ENCODE measurements at regions not wholly inside any gene's neighbourhood (a gene's known extent, or its start where the extent isn't known, plus 50 kb on each side); places are given as distances from the start of the nearest gene placed in this dataset.

- no peaks in the 10 kb centered on the region for H3K36me3 ChIP-seq (ENCODE audit: control insufficient read depth, insufficient read depth, low read length)
- no peaks in the 10 kb centered on the region for H3K79me1 ChIP-seq (ENCODE audit: low read depth in 1 of 2, low read length in 2 of 2)
- peak overlapping the region; percentile 37; the same call in 1 of the 2 replicates for H3K4me2 ChIP-seq (ENCODE audit: low read depth, low read length)
- no peak overlapping the region for H2AK9ac ChIP-seq (replicated peaks; ENCODE audit: low read depth, low read length, poor library complexity)
- dilution Hi-C loops (cut with HindIII; ENCODE audit: low sequenced_read_pairs, unreplicated experiment) (no loop called here), in situ Hi-C loops (cut with MboI; ENCODE audit: low sequenced_read_pairs) (no loop called here), intact Hi-C loops (cut with micrococcal nuclease) (no loop called here)
- H3K4me3 ChIP-seq (ENCODE audit: insufficient read depth, low read depth, low read length) = no peak overlapping the region
- H2BK120ac ChIP-seq (ENCODE audit: low read depth, low read length) = peak overlapping the region; percentile 88
- H4K5ac ChIP-seq (ENCODE audit: low read depth, low read length) = peak overlapping the region; percentile 25; the same call in 1 of the 2 replicates
- ATAC-seq (ENCODE audit: low read depth) (no peak), DNase-seq (no peak)
- CTCF ChIA-PET = interaction anchor here (0.6 to 1.7 kb wide), 5 partner anchors 12 to 88 kb away, joined by 3 to 9 read pairs (median 3); no protein-coding TSS in a partner anchor
- no peak overlapping the region for H2BK15ac ChIP-seq (ENCODE audit: low read depth, low read length)
- H3K27me3 ChIP-seq (ENCODE audit: control insufficient read depth, insufficient read depth, low read length) = no peaks in the 10 kb centered on the region
- no peaks in the 10 kb centered on the region for H3K9me3 ChIP-seq (ENCODE audit: control insufficient read depth, insufficient read depth, low read length)
- TF ChIP-seq CEBPB (IDR thresholded peaks at IDR 0.05; ENCODE audit: low read depth, low read length) (no peak), RFX5 (IDR thresholded peaks at IDR 0.05; ENCODE audit: low read depth, low read length) (no peak), MAFK (IDR thresholded peaks at IDR 0.05; ENCODE audit: low read depth, low read length) (no peak), USF2 (IDR thresholded peaks at IDR 0.05; ENCODE audit: low read depth, low read length) (no peak), POLR2A (IDR thresholded peaks at IDR 0.05; ENCODE audit: low read depth, low read length) (peak; percentile 63), MAZ (IDR thresholded peaks at IDR 0.05; ENCODE audit: borderline replicate concordance, low read depth, low read length) (no peak), SMC3 (IDR thresholded peaks at IDR 0.05; ENCODE audit: low read depth, low read length) (no peak), FOS (IDR thresholded peaks at IDR 0.05; ENCODE audit: low read depth, low read length) (0 out of 2 replicates have a peak, but pooled peaks have one; percentile 1), RCOR1 (IDR thresholded peaks at IDR 0.05; ENCODE audit: insufficient replicate concordance, low read length) (no peak)
- peak overlapping the region; percentile 49; the same call in 1 of the 2 replicates for H3K4ac ChIP-seq (ENCODE audit: low read depth, low read length)
- H3K27ac ChIP-seq (ENCODE audit: insufficient read depth, low read length) = no peak overlapping the region
- H3K18ac ChIP-seq (ENCODE audit: low read depth, low read length) = peak overlapping the region; percentile 45; the same call in 1 of the 2 replicates
- no peak overlapping the region for H3K56ac ChIP-seq (ENCODE audit: extremely low read depth, insufficient read depth, low read length)
- H2AFZ ChIP-seq (replicated peaks; ENCODE audit: low read length, poor library complexity) = no peak overlapping the region
- H3K23ac ChIP-seq (ENCODE audit: low read depth, low read length) = peak overlapping the region; percentile 68; the same call in 1 of the 2 replicates
- peak overlapping the region; percentile 89 for H2BK5ac ChIP-seq (ENCODE audit: low read depth, low read length, poor library complexity, severe bottlenecking)
- H4K20me1 ChIP-seq (ENCODE audit: insufficient read depth, low read length) = no peaks in the 10 kb centered on the region
- no peak overlapping the region for H2AK5ac ChIP-seq (ENCODE audit: low read depth, low read length)
- POLR2A ChIA-PET (ENCODE audit: unreplicated experiment) = no interaction called here
- 0 out of 2 replicates have a peak overlapping the region, but pooled peaks have one; percentile 46 for H3K14ac ChIP-seq (replicated peaks; ENCODE audit: low read depth, low read length)
- H4K8ac ChIP-seq (ENCODE audit: low read depth in 2 of 2, low read length in 2 of 2) = no peak overlapping the region
- peak overlapping the region; percentile 27; the same call in 1 of the 2 replicates for H4K91ac ChIP-seq (ENCODE audit: insufficient read depth, low read depth, low read length)
- no peaks in the 10 kb centered on the region; the same call in 1 of the 2 replicates for H3K9me1 ChIP-seq (ENCODE audit: insufficient read depth, low read length)
- H2BK20ac ChIP-seq (ENCODE audit: low read depth, low read length) = peak overlapping the region; percentile 77; the same call in 1 of the 2 replicates
- BruUV-seq (replicated peaks) = no TSS peak
- no peak overlapping the region for H3K9ac ChIP-seq (ENCODE audit: low read depth, low read length)
- H3K4me1 ChIP-seq (ENCODE audit: control insufficient read depth, insufficient read depth, low read length) = peaks cover 4% of the 10 kb centered on the region
These were observed 404.2 kb downstream of the DAD1 start for GRCh38 chr14:22184830-22185168.

Measured in IMR-90 (cell line).